K562 (cell line): ENCODE measurements at regions not wholly inside any gene's neighbourhood (a gene's known extent, or its start where the extent isn't known, plus 50 kb on each side); places are given as distances from the start of the nearest gene placed in this dataset.

Experiments
- BRD4 ChIP-seq: fragments of 200-600 bp; sonication (generic); IDR thresholded peaks from 2 replicates; pipeline ENCODE4 v1.6.1; 2017; ENCODE audit warnings: inconsistent platforms
- CBFB ChIP-seq: sonication (generic); formaldehyde crosslinking; IDR thresholded peaks from 2 replicates; pipeline ENCODE4 v1.4.0; 2020; ENCODE audit warnings: mild to moderate bottlenecking, missing genetic modification reagents
- CBX1 ChIP-seq: sonication (generic); IDR thresholded peaks from 2 replicates; pipeline ENCODE4 v1.6.1; 2016; ENCODE audit warnings: antibody characterized with exemption, low read depth, mild to moderate bottlenecking
- CEBPB ChIP-seq: fragments of 450-650 bp; IDR thresholded peaks from 2 replicates; pipeline ENCODE4 v1.6.1; 2016; ENCODE audit warnings: missing genetic modification characterization, missing compliant biosample characterization
- MBD1 ChIP-seq: fragments of 250-450 bp; sonication (Bioruptor Pico); IDR thresholded peaks from 2 replicates; pipeline ENCODE4 v1.8.0; 2022; ENCODE audit warnings: inconsistent platforms
- MTA1 ChIP-seq: fragments of 450-650 bp; IDR thresholded peaks from 2 replicates; pipeline ENCODE4 v1.6.1; 2017; ENCODE audit warnings: borderline replicate concordance
- RFX5 ChIP-seq: IDR thresholded peaks from 2 replicates; pipeline ENCODE4 v1.6.1; 2011; ENCODE audit warnings: low read depth, mild to moderate bottlenecking, improper control_type of control experiment, low read length
- TCF7L2 ChIP-seq: fragments of 150-350 bp; IDR thresholded peaks from 2 replicates; pipeline ENCODE4 v1.6.1; 2016; ENCODE audit warnings: low read depth, mild to moderate bottlenecking, low read length, moderate library complexity
- TF ChIP-seq, protein P1 (sequence below): IDR thresholded peaks from 3 replicates; pipeline ENCODE4 v1.6.1; 2011; ENCODE audit warnings: borderline replicate concordance, mild to moderate bottlenecking; ENCODE audit not compliant: insufficient read length, insufficient read depth
- TF ChIP-seq, protein P2 (sequence below), 3 experiments: IDR thresholded peaks in 2 of 3; conservative IDR thresholded peaks in 1 of 3; 2 replicates each; pipeline ENCODE4 v1.5.1; 2011 to 2012; ENCODE audit warnings: low read length in 3 of 3, mild to moderate bottlenecking in 3 of 3, control low read depth in 2 of 3, improper control_type of control experiment in 1 of 3, inconsistent platforms in 1 of 3, low read depth in 1 of 3, mixed read lengths in 1 of 3, moderate library complexity in 1 of 3; ENCODE audit not compliant: insufficient read depth in 2 of 3

GRCh38 chr2:158904627-158905177 lies 63.7 kb upstream of the TANC1 start:
- TF ChIP-seq, protein P1, sequence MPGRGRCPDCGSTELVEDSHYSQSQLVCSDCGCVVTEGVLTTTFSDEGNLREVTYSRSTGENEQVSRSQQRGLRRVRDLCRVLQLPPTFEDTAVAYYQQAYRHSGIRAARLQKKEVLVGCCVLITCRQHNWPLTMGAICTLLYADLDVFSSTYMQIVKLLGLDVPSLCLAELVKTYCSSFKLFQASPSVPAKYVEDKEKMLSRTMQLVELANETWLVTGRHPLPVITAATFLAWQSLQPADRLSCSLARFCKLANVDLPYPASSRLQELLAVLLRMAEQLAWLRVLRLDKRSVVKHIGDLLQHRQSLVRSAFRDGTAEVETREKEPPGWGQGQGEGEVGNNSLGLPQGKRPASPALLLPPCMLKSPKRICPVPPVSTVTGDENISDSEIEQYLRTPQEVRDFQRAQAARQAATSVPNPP, result no peak
- TF ChIP-seq MBD1 (CRISPR knock-in tag), result no peak
- TF ChIP-seq CBX1, result no peak
- no peak for TF ChIP-seq RFX5
- TF ChIP-seq, protein P2, sequence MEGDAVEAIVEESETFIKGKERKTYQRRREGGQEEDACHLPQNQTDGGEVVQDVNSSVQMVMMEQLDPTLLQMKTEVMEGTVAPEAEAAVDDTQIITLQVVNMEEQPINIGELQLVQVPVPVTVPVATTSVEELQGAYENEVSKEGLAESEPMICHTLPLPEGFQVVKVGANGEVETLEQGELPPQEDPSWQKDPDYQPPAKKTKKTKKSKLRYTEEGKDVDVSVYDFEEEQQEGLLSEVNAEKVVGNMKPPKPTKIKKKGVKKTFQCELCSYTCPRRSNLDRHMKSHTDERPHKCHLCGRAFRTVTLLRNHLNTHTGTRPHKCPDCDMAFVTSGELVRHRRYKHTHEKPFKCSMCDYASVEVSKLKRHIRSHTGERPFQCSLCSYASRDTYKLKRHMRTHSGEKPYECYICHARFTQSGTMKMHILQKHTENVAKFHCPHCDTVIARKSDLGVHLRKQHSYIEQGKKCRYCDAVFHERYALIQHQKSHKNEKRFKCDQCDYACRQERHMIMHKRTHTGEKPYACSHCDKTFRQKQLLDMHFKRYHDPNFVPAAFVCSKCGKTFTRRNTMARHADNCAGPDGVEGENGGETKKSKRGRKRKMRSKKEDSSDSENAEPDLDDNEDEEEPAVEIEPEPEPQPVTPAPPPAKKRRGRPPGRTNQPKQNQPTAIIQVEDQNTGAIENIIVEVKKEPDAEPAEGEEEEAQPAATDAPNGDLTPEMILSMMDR (IDR thresholded peaks at IDR 0.05 in 2 of 3, conservative IDR thresholded peaks at IDR 0.05 in 1 of 3; ENCODE audit: insufficient read depth in 2 of 3, low read depth in 1 of 3, low read length in 3 of 3), result no peak
- no peak for TF ChIP-seq CEBPB (tag)
- no peak for TF ChIP-seq CBFB (CRISPR knock-in tag)
- TF ChIP-seq TCF7L2, result no peak
- TF ChIP-seq BRD4, result no peak
- TF ChIP-seq MTA1, result no peak
